NCI-H2196 treated with DMSO at 0.1 percent for 48 hours (cell line): ENCODE measurements at regions not wholly inside any gene's neighbourhood (a gene's known extent, or its start where the extent isn't known, plus 50 kb on each side); places are given as distances from the start of the nearest gene placed in this dataset.

Source experiments
- DNase-seq: peaks from one replicate; lab custom pipeline; 2025; ENCODE audit not compliant: unreplicated experiment; lab: John Stamatoyannopoulos, UW

- no peak for DNase-seq
Measured at GRCh38 chr11:27194976-27195375, 154.4 kb downstream of the BBOX1 start.

- DNase-seq, result no peak
Measured at GRCh38 chr11:27193434-27194225, 153.0 kb downstream of the BBOX1 start.

GRCh38 chr11:27192184-27192583 is 151.6 kb downstream of the BBOX1 start:
- no peak for DNase-seq

GRCh38 chr11:27191639-27192038 is 151.0 kb downstream of the BBOX1 start:
- no peak for DNase-seq

- no peak for DNase-seq
Measured at GRCh38 chr11:27188696-27189095, 148.1 kb downstream of the BBOX1 start.

- no peak for DNase-seq
Measured at GRCh38 chr11:27187848-27188621, 147.4 kb downstream of the BBOX1 start.

- DNase-seq, result no peak
Measured at GRCh38 chr11:27187075-27187847, 146.6 kb downstream of the BBOX1 start.

- no peak for DNase-seq
Measured at GRCh38 chr11:27186580-27186979, 146.0 kb downstream of the BBOX1 start.

GRCh38 chr11:27184458-27185312 is 144.1 kb downstream of the BBOX1 start:
- no peak for DNase-seq

GRCh38 chr11:27183672-27184457 is 143.2 kb downstream of the BBOX1 start:
- DNase-seq, result peak; percentile 47

- no peak for DNase-seq
Measured at GRCh38 chr11:27179334-27179733, 138.7 kb downstream of the BBOX1 start.

GRCh38 chr11:27178859-27179258 is 138.2 kb downstream of the BBOX1 start:
- DNase-seq, result no peak
